Cardiac muscle cell (in vitro differentiated cells and primary cell): ENCODE measurements at regions not wholly inside any gene's neighbourhood (a gene's known extent, or its start where the extent isn't known, plus 50 kb on each side); places are given as distances from the start of the nearest gene placed in this dataset.

Experiments
- DNase-seq, 2 donors: peaks; one replicate each; pipeline versions ENCODE4 v3.0.0 to v3.0.0-alpha.2; 2010 to 2017; ENCODE audit warnings: low read depth in 1 of 2, low spot score in 1 of 2
- H3K27ac ChIP-seq: fragments of 200-600 bp; sonication (generic); 2 replicates; pipeline ENCODE4 v1.5.1; 2016
- H3K27me3 ChIP-seq: fragments of 200-600 bp; sonication (generic); 2 replicates; pipeline ENCODE4 v1.6.0; 2016; ENCODE audit warnings: control low read depth
- H3K36me3 ChIP-seq: fragments of 200-600 bp; sonication (generic); 2 replicates; pipeline ENCODE4 v1.5.1; 2016; ENCODE audit warnings: control low read depth
- H3K4me1 ChIP-seq: fragments of 200-600 bp; sonication (generic); 2 replicates; pipeline ENCODE4 v1.8.1; 2017; ENCODE audit warnings: low read depth, mild to moderate bottlenecking, mixed run types
- H3K4me3 ChIP-seq: fragments of 200-600 bp; sonication (generic); 2 replicates; pipeline ENCODE4 v1.5.1; 2016; ENCODE audit warnings: mild to moderate bottlenecking
- H3K9me3 ChIP-seq: fragments of 200-600 bp; sonication (generic); 2 replicates; pipeline ENCODE4 v1.5.1; 2017; ENCODE audit warnings: low read depth, mild to moderate bottlenecking, control low read depth
- TF ChIP-seq, protein P1 (sequence below): IDR thresholded peaks from 2 replicates; pipeline ENCODE4 v1.5.1; 2012; ENCODE audit warnings: low read depth, mild to moderate bottlenecking, low read length

DNA sequence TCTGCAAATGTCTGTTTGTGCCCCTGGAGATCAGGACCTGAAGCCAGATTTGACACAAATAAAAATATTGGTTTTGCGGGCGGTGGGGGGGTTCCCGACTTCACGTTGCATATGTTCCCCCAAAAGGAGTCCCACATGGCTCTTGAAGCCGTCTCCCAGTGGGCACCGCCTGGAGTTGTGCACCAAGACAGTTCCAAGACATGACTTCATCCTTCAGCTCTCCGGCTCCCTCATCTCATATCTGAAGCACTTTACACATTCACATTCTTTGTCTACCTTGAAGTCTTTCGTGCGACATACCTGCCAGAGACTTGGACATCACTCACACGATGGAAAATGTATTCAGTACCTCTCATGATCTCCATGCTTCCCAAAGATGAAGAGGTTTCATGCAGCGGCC lies 362.8 kb upstream of the FOXK1 start:
- Histone ChIP-seq H3K4me3 (no peak overlapping the region), H3K9me3 (no peaks in the 10 kb centered on the region), H3K27ac (no peak overlapping the region), H3K4me1 (no peaks in the 10 kb centered on the region), H3K27me3 (no peaks in the 10 kb centered on the region), H3K36me3 (no peaks in the 10 kb centered on the region)
- DNase-seq, result no peak
- TF ChIP-seq, protein P1, sequence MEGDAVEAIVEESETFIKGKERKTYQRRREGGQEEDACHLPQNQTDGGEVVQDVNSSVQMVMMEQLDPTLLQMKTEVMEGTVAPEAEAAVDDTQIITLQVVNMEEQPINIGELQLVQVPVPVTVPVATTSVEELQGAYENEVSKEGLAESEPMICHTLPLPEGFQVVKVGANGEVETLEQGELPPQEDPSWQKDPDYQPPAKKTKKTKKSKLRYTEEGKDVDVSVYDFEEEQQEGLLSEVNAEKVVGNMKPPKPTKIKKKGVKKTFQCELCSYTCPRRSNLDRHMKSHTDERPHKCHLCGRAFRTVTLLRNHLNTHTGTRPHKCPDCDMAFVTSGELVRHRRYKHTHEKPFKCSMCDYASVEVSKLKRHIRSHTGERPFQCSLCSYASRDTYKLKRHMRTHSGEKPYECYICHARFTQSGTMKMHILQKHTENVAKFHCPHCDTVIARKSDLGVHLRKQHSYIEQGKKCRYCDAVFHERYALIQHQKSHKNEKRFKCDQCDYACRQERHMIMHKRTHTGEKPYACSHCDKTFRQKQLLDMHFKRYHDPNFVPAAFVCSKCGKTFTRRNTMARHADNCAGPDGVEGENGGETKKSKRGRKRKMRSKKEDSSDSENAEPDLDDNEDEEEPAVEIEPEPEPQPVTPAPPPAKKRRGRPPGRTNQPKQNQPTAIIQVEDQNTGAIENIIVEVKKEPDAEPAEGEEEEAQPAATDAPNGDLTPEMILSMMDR, result no peak

DNA sequence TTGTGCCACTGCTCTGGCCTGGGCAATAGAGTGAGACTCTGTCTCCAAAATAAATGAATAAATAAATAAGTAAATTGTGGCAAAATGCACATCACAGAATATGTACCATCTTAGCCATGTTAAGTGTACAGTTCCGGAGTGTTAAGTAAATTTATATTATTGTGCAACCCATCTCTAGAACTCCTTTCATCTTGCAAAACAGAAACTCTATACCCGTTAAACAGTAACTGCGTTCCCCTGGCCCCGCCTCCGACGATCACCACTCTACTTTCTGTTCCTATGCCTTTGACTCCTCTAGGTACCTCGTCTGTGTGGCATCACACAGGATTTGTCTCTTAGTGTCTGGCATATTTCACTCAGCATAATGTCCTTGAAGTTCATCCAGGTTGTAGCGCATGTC lies 356.4 kb upstream of the FOXK1 start:
- Histone ChIP-seq H3K4me3 (no peak overlapping the region), H3K36me3 (no peaks in the 10 kb centered on the region), H3K4me1 (no peaks in the 10 kb centered on the region), H3K27ac (no peak overlapping the region), H3K9me3 (no peaks in the 10 kb centered on the region), H3K27me3 (no peaks in the 10 kb centered on the region)
- TF ChIP-seq, protein P1, result no peak
- DNase-seq, result no peak

DNA sequence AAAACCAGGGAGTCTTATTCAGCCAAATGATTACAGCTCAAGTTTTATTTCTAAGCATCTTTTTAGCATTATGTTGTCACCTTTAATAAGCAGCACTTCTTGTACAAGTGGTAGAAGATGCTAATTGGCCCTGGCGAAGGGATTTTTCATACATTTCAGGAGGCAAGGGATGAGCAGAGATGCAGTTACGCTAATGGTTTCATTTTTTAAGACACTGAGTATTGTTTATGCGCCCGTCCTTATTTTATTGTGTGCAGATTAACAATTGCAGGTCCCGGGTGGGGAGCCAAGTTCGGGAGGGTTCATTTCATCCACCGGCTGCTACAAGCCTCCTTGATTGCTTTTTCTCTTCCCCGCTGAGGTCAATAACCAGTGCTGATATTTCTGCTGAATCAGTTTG lies 350.4 kb upstream of the FOXK1 start:
- no peak overlapping the region for H3K27ac ChIP-seq
- no peaks in the 10 kb centered on the region for H3K36me3 ChIP-seq
- H3K4me1 ChIP-seq, result no peaks in the 10 kb centered on the region
- H3K27me3 ChIP-seq, result no peaks in the 10 kb centered on the region
- H3K4me3 ChIP-seq, result no peak overlapping the region
- H3K9me3 ChIP-seq, result no peaks in the 10 kb centered on the region
- TF ChIP-seq, protein P1, result no peak
- DNase-seq, result no peak

DNA sequence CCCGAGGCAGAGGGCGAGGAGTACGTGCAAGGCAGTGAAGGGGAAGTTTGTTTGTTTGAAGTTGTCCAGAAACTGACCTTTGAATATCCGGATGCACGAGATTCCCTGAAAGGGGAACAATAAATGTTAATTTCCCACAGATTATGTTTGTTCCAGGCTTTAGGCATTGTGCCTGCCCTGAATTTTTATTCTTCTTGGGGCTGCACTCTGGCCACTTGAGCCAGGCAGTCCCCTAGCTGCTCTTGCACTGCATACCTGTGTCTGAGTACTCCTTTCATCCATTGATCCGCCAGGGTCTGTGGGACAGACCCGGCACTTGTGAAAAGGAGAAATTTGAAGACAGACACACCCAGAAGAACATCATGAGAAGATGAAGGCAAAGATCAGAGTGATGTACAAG lies 343.5 kb upstream of the FOXK1 start:
- no peak overlapping the region for H3K4me3 ChIP-seq
- H3K27ac ChIP-seq, result no peak overlapping the region
- H3K27me3 ChIP-seq, result no peaks in the 10 kb centered on the region
- no peaks in the 10 kb centered on the region for H3K4me1 ChIP-seq
- TF ChIP-seq, protein P1, result no peak
- no peaks in the 10 kb centered on the region for H3K36me3 ChIP-seq
- no peaks in the 10 kb centered on the region for H3K9me3 ChIP-seq
- no peak for DNase-seq

DNA sequence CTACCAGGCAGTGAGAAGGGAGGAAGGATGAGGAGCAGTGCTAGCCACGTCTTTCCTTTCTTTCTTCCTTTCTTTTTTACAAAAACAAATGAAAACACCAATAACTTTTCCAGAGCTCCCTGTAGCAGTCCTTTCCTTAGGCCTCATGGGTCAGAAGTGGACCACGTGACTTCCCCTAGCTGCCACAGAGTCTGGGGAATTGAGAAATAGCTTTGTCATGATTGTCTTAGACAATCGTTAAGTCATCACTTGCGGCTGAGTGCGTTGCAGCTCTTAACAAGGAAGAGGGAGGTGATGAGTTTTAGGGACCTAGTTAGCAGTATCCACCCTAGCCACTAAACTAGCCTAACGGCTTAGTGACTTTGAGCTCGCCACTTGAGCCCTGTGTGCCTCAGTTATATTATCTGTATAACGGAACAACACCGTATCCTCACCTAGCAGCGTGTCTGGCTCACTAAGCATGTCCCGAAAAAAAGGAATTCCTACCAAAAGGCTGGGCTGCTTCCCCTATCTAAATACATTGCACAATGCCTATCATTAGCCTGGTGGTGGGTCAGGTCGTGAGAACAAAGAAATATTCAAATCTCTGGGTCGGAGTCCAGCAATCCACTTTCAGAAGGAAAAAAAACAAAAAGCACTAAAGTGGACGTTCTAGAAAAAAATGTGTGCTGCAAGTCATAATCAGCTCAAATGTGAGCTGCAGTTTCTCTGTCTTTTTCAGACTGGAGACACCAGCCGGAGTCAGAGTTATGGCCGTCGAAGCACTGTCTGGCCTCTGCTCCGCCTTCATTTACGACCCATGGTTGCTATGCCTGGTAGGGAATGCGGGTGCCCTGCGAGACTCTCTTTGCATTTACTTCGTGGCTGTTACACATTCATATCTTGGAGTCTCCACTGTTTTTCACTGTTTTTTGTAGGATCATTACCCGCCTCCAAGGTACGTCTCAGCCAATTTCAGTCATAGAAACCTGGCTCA lies 338.5 kb upstream of the FOXK1 start:
- H3K4me1 ChIP-seq, result no peaks in the 10 kb centered on the region
- TF ChIP-seq, protein P1, result no peak
- H3K9me3 ChIP-seq, result no peaks in the 10 kb centered on the region
- DNase-seq, result no peak
- H3K27me3 ChIP-seq, result no peaks in the 10 kb centered on the region
- no peaks in the 10 kb centered on the region for H3K36me3 ChIP-seq
- no peak overlapping the region for H3K4me3 ChIP-seq
- H3K27ac ChIP-seq, result no peak overlapping the region
